Fibroblast of pulmonary artery (primary cell): ENCODE measurements at regions not wholly inside any gene's neighbourhood (a gene's known extent, or its start where the extent isn't known, plus 50 kb on each side); places are given as distances from the start of the nearest gene placed in this dataset.
A peak's percentile ranks its signal among the peaks of the same experiment; 100 is the strongest.

Source experiments
- DNase-seq: peaks from one replicate; pipeline ENCODE4 v3.0.0-alpha.2; 2010; ENCODE audit warnings: low read depth
- H3K4me3 ChIP-seq: replicated peaks from 2 replicates; pipeline ENCODE4 v1.5.1; 2011; ENCODE audit warnings: low read depth, mild to moderate bottlenecking, control low read depth, low read length, moderate library complexity
- TF ChIP-seq, protein P1 (sequence below): IDR thresholded peaks from 2 replicates; pipeline ENCODE4 v1.5.1; 2011; ENCODE audit warnings: mild to moderate bottlenecking, control low read depth, low read length, inconsistent platforms; ENCODE audit errors: missing control alignments

DNA sequence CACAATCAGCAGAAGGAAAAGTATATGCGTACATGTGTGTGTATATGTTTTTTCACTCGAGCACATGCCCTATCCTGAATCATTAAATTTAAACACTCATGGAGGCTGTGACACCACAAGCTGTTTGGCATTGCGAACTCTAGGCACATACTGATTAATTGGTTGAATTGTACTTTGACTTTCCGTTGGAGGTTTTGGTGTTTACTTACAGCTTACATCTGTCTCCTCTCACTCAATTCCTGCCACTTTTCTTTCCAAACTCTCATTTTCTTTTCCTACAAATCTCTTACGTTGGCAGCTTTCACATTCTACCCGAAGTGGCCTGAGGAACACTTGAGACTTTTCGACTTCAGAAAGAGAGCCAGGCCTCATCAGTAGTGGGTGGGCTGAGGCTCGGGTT is 434.1 kb upstream of the SEMA6D start:
- no peak overlapping the region for H3K4me3 ChIP-seq
- no peak for DNase-seq
- TF ChIP-seq, protein P1, sequence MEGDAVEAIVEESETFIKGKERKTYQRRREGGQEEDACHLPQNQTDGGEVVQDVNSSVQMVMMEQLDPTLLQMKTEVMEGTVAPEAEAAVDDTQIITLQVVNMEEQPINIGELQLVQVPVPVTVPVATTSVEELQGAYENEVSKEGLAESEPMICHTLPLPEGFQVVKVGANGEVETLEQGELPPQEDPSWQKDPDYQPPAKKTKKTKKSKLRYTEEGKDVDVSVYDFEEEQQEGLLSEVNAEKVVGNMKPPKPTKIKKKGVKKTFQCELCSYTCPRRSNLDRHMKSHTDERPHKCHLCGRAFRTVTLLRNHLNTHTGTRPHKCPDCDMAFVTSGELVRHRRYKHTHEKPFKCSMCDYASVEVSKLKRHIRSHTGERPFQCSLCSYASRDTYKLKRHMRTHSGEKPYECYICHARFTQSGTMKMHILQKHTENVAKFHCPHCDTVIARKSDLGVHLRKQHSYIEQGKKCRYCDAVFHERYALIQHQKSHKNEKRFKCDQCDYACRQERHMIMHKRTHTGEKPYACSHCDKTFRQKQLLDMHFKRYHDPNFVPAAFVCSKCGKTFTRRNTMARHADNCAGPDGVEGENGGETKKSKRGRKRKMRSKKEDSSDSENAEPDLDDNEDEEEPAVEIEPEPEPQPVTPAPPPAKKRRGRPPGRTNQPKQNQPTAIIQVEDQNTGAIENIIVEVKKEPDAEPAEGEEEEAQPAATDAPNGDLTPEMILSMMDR = no peak

DNA sequence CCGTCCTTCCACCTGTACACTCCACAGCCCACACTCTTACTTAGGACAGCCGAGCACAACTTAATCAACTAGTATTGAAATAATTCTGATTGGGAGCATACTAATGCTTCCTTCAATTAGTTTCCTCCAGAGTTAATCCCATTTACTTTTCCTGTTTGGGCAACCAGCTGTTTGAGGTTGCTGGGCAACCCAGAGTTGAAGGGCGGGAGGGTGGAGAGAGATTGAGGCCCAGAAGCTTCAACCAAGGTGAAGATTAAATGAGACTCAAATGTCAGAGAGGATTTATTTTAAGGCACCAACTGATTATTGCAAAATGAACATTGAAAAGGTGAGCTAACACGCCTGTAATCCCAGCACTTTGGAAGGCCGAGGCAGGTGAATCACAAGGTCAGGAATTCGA is 428.5 kb upstream of the SEMA6D start:
- TF ChIP-seq, protein P1 = no peak
- no peak overlapping the region for H3K4me3 ChIP-seq
- no peak for DNase-seq

DNA sequence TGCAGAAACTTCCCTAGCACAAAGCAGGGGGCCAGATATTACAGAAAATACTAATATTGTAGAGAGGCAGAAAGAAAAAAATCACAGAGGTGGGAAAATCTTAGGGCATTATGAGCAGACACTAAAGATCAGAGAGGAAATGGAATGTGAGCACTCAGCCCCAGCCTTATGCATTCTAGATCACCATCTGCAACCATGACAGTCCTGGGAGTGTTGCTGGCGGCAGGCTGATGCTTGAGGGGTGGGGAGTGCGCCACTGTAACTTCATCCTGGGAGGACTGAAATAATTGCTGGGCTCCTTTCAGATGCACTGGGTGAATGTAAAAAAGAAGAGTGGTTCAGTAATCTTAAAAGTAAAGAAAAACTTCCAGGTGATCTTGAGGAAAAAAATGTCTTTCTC is 427.6 kb upstream of the SEMA6D start:
- no peak for DNase-seq
- TF ChIP-seq, protein P1 = no peak
- H3K4me3 ChIP-seq = no peak overlapping the region

DNA sequence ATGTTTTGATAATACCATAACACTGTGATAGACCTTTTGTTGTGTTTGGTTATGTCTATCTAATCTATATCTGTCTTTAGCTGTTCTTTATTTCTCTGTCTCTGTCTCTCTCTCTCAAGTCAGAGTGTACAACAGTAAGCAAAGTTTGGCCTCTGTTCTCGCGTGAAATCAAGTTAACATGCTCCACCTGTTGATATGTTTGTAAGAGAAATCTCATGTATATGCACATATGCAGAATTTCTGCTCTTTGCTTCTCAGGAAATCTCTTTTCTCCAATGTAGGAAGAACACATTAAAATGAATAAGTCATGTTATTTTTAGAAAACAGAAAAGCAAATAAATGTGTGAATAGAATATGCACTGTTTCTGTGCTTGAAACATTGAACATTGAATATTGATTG is 425.5 kb upstream of the SEMA6D start:
- no peak overlapping the region for H3K4me3 ChIP-seq
- DNase-seq = no peak
- TF ChIP-seq, protein P1 = no peak

DNA sequence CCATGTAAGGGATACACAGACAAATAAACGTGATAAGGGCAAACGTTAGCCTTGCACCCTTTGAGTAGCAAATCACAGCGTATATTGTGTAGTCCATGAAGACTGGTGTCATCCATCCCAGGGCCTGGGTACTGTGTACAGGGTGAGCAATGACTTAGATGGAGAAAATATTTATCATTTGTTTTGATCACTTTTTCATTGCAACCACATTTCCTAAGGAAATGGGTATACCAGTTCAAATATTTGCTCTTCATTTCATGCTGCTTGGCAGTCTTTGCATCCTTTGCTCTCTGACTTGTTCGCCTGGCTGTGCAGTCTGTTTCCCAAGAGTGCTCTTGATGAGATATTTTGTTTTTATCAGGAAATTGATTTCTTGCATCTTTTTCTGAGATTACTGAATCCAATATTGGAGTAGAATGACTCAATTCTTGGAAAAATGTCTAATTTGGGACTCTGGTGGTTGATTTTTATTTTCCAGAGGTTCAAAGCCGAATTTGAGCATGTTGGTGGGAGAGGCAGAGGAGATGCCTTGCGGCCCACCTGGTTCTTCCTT is 424.6 kb upstream of the SEMA6D start:
- TF ChIP-seq, protein P1 = no peak
- H3K4me3 ChIP-seq = no peak overlapping the region
- DNase-seq = no peak

DNA sequence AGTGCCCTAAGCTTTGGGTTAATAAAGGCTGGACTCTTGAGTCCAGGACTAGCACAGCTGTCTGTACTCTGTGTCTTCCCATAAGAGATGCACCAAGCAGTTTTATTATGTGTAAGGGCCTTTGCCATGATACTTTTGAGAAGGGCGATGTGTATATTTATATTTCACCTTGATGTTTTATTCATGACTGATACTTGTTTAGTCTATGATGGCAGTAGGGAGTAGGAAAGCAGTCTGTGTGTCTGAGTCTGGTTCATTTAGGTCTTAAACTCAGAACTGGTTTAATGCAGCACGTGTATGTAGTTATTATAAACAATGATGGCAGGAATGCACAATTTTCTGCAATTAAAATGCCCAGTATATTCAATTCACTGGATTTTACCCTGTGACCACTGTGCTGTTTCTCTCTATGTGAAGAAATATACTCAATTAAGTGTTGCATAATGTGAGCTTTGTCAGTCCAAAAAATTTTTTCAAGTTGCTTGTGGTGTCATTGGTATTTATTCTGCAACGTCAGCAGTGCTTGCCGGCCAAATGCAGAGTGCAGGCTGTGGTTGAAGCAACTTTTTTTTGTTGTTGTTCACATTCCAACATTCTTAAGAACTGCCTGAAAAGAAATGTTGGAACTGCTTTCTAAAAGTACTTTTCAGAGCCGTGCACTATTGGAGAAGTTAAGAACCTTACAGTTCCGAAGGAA is 423.7 kb upstream of the SEMA6D start:
- TF ChIP-seq, protein P1 = no peak
- DNase-seq = peak; percentile 92
- no peak overlapping the region for H3K4me3 ChIP-seq

DNA sequence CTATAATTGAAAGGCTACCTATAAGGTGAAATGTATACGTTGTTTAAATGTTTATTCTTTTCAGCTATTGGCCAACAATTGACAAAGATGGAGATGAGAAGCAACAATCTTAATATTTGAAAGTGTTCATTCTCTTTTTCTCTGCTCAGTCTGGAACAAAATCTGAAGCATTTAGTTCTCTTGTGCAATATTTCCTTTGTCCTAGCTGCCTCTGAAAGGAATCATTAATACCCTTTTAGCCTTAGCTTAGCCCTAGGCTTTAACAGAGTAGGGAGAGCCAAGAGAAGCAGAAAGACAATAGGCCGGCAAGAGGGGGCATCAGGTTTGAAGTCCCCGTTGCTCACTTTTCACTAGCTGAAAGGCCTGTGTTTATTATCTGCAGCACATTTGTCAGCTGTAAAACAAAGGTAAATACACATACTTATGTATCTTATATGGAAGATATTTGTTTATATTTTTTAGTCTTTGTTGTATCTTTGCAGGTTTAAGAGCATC is 422.5 kb upstream of the SEMA6D start:
- H3K4me3 ChIP-seq = no peak overlapping the region
- peak; percentile 21 for DNase-seq
- TF ChIP-seq, protein P1 = no peak
